Right atrium auricular region (tissue), 2 donors: ENCODE measurements at regions not wholly inside any gene's neighbourhood (a gene's known extent, or its start where the extent isn't known, plus 50 kb on each side); places are given as distances from the start of the nearest gene placed in this dataset.

Source experiments
- DNase-seq: peaks from one replicate; pipeline ENCODE4 v3.0.0-alpha.2; 2019; ENCODE audit warnings: low spot score
- H3K27ac ChIP-seq, 2 donors: fragments of 200-600 bp; sonication (generic); 1 replicate in 1 of 2; 2 replicates in 1 of 2; pipeline ENCODE4 v1.5.1; 2016 to 2019
- H3K27me3 ChIP-seq, 2 donors: fragments of 200-600 bp; sonication (generic); one replicate each; pipeline versions ENCODE4 v1.5.1 to v1.6.0; 2017 to 2019
- H3K36me3 ChIP-seq: fragments of 200-600 bp; sonication (generic); one replicate; pipeline ENCODE4 v1.5.1; 2016
- H3K4me1 ChIP-seq, 2 donors: fragments of 200-600 bp; sonication (generic); one replicate each; pipeline versions ENCODE4 v1.5.1 to v1.6.0; 2017 to 2019
- H3K4me3 ChIP-seq, 2 donors: fragments of 200-600 bp; sonication (generic); 1 replicate in 1 of 2; 2 replicates in 1 of 2; pipeline ENCODE4 v1.5.1; 2017 to 2019; ENCODE audit warnings: mild to moderate bottlenecking in 1 of 2, moderate library complexity in 1 of 2
- H3K9me3 ChIP-seq, 2 donors: fragments of 200-600 bp; sonication (generic); one replicate each; pipeline ENCODE4 v1.5.1; 2019
- TF ChIP-seq, protein P1 (sequence below), 2 donors: fragments of 200-600 bp; sonication (generic); IDR thresholded peaks; one replicate each; pipeline ENCODE4 v1.5.1; 2019; ENCODE audit warnings: antibody characterized with exemption in 2 of 2

DNA sequence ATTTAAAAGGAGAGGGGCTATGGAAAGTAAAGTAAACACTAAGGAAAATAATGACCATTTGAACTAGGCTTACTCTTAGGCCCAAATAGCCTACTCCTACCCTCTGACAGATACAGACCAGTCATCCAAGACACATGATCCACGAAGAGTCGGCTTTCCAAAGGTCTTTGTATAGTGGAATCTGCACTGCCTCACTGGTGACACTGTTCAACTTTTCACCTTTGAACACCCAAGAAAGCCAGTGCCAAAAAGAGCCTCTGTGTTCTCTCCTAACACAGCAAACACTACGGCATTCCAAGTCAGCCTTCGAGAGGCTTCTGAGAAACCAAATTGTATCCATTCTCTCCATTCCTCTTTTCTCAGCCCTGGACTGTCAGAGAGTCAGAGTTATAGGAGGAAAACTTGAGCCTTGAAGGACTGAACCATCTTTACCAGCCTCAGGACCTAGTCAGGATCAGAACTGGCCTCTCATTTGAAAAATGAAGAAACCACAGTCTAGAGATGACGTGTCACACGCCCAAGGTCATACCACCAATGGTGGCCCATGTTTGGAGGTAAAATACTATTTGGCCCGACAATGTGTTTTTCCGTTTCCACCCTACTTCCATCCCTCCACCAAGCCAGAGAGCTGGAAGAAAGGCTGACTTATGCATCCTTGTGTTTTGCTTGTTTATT lies 267.4 kb upstream of the ACVR2A start:
- DNase-seq, result no peak
- Histone ChIP-seq H3K4me3 (no peak overlapping the region), H3K4me1 (no peaks in the 10 kb centered on the region), H3K27me3 (no peaks in the 10 kb centered on the region), H3K27ac (no peak overlapping the region), H3K36me3 (no peaks in the 10 kb centered on the region), H3K9me3 (no peaks in the 10 kb centered on the region)
- TF ChIP-seq, protein P1, sequence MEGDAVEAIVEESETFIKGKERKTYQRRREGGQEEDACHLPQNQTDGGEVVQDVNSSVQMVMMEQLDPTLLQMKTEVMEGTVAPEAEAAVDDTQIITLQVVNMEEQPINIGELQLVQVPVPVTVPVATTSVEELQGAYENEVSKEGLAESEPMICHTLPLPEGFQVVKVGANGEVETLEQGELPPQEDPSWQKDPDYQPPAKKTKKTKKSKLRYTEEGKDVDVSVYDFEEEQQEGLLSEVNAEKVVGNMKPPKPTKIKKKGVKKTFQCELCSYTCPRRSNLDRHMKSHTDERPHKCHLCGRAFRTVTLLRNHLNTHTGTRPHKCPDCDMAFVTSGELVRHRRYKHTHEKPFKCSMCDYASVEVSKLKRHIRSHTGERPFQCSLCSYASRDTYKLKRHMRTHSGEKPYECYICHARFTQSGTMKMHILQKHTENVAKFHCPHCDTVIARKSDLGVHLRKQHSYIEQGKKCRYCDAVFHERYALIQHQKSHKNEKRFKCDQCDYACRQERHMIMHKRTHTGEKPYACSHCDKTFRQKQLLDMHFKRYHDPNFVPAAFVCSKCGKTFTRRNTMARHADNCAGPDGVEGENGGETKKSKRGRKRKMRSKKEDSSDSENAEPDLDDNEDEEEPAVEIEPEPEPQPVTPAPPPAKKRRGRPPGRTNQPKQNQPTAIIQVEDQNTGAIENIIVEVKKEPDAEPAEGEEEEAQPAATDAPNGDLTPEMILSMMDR (IDR thresholded peaks at IDR 0.05), result no peak

DNA sequence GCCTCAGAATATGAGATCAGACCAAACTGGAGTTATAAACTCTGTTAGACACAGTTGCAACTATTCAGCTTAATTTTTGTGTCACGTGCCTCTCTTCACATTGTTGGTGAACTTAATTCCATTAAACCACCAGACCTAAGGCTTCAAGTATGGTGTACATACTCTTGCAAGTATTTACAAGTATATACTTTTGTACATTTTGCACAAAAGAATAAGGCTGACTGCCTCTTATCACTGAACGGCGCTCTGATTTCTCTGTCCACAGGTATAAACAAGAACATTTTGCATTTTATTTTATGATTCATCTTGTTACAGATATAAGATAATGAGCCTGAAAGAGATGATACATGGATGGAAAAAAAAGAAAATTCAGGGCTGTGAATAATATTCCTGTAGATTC lies 269.7 kb upstream of the ACVR2A start:
- H3K4me3 ChIP-seq, result no peak overlapping the region
- no peaks in the 10 kb centered on the region for H3K4me1 ChIP-seq
- no peaks in the 10 kb centered on the region for H3K9me3 ChIP-seq
- no peaks in the 10 kb centered on the region for H3K27me3 ChIP-seq
- H3K36me3 ChIP-seq, result no peaks in the 10 kb centered on the region
- TF ChIP-seq, protein P1 (IDR thresholded peaks at IDR 0.05), result no peak
- no peak for DNase-seq
- no peak overlapping the region for H3K27ac ChIP-seq

DNA sequence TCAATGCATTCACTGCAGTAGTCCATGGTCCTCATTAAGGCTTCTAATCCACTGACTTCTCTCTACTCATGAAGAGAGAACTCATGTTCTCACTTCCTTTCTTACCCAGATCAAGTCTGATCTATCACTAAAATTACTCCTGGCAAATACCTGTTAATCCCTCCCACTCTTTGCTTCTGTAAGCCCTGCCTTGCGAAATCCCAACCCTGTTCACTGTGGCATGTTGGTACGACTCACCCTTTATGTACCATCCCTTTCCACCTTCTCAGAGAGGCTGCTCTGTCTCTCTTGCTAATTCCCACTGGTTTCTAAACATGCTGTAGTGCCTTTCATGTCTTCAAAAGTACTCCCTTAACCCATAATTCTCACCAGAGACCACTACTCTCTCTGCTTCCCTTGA lies 272.2 kb upstream of the ACVR2A start:
- Histone ChIP-seq H3K27me3 (no peaks in the 10 kb centered on the region), H3K9me3 (no peaks in the 10 kb centered on the region), H3K27ac (no peak overlapping the region), H3K4me1 (no peaks in the 10 kb centered on the region), H3K36me3 (no peaks in the 10 kb centered on the region), H3K4me3 (no peak overlapping the region)
- TF ChIP-seq, protein P1 (IDR thresholded peaks at IDR 0.05), result no peak
- DNase-seq, result no peak

DNA sequence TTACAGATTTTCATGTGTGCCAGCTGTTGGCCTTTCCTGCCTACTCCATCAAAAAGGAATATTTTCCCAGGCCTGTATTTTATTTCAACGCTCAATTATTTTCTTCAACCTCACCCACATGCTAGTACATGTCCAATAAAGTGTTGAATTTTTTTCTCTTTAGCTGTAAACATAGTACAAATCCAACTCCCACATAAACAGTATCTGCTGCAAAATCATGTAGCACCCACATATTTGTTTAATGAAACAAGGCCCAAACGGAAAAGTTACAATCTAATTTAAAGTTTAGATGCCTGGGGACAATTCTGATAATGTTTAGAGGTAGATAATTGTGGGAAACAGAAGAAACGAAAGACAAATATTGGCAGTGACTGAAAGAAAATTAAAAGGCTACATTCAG lies 275.4 kb upstream of the ACVR2A start:
- DNase-seq, result no peak
- Histone ChIP-seq H3K9me3 (no peaks in the 10 kb centered on the region), H3K4me1 (no peaks in the 10 kb centered on the region), H3K27ac (no peak overlapping the region), H3K27me3 (no peaks in the 10 kb centered on the region), H3K36me3 (no peaks in the 10 kb centered on the region), H3K4me3 (no peak overlapping the region)
- TF ChIP-seq, protein P1 (IDR thresholded peaks at IDR 0.05), result no peak

DNA sequence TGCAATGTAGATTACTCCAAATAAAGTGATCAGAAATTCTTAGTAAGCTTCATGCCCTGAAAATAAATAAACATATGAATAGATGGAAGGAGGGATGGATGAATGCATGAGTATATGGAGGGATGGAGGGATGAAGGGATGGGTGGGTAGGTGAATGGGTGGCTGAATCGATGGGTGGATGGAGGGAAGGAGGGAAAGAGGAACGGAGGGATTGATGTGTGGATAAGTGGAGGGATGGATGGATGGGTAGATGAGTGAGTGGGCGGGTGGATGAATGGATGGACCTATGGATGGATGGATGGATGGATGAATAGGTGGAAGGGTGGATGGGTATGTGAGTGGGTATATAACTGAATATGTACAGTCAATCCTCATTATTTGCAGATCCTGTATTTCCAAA lies 276.7 kb upstream of the ACVR2A start:
- TF ChIP-seq, protein P1 (IDR thresholded peaks at IDR 0.05), result no peak
- Histone ChIP-seq H3K9me3 (no peaks in the 10 kb centered on the region), H3K27ac (no peak overlapping the region), H3K4me3 (no peak overlapping the region), H3K4me1 (no peaks in the 10 kb centered on the region), H3K36me3 (no peaks in the 10 kb centered on the region), H3K27me3 (no peaks in the 10 kb centered on the region)
- DNase-seq, result no peak

DNA sequence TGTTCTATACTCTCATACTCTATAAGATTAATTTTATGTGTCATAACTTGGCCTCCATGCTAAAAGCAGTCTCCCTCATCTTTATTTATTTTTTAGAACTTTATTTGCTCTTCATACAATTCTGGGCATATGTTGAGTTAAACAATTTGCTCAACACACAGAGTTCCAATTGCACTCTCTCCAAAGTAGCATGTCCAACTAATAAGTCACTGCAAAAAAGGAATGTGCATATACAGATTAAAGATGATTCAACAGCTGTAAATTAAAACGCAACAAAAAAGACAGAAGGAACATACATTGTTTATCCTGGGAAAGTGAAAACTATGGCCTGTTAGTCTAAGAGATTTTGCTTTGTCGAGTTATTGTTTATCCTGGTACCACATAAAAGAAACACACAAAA lies 277.7 kb upstream of the ACVR2A start:
- TF ChIP-seq, protein P1 (IDR thresholded peaks at IDR 0.05), result no peak
- no peak overlapping the region for H3K4me3 ChIP-seq
- H3K36me3 ChIP-seq, result no peaks in the 10 kb centered on the region
- H3K9me3 ChIP-seq, result no peaks in the 10 kb centered on the region
- no peak for DNase-seq
- no peak overlapping the region for H3K27ac ChIP-seq
- no peaks in the 10 kb centered on the region for H3K27me3 ChIP-seq
- H3K4me1 ChIP-seq, result no peaks in the 10 kb centered on the region
